Esophagus squamous epithelium (tissue), 5 donors: ENCODE measurements at regions not wholly inside any gene's neighbourhood (a gene's known extent, or its start where the extent isn't known, plus 50 kb on each side); places are given as distances from the start of the nearest gene placed in this dataset.
"Not testable (repeated sequence)": the region's sequence is repeated elsewhere in the genome, so short reads cannot be mapped to it uniquely, and the experiment has no call there.

Experiments
- DNase-seq: peaks from one replicate; lab custom pipeline; 2025; lab: John Stamatoyannopoulos, UW
- H3K27ac ChIP-seq, 4 donors: fragments of 200-600 bp; sonication (generic); one replicate each; pipeline ENCODE4 v1.5.1; 2016 to 2019; ENCODE audit warnings: mild to moderate bottlenecking in 1 of 4
- H3K27me3 ChIP-seq, 4 donors: fragments of 200-600 bp; sonication (generic); 1 replicate in 3 of 4; 2 replicates in 1 of 4; pipeline versions ENCODE4 v1.5.1 to v1.6.0; 2017 to 2021; ENCODE audit warnings: antibody characterized with exemption in 1 of 4
- H3K36me3 ChIP-seq, 3 donors: fragments of 200-600 bp; sonication (generic); one replicate each; pipeline ENCODE4 v1.5.1; 2016 to 2019
- H3K4me1 ChIP-seq, 3 donors: fragments of 200-600 bp; sonication (generic); one replicate each; pipeline ENCODE4 v1.5.1; 2017 to 2019
- H3K4me3 ChIP-seq, 4 donors: fragments of 200-600 bp; sonication (generic); 1 replicate in 3 of 4; 2 replicates in 1 of 4; pipeline ENCODE4 v1.5.1; 2016 to 2019; ENCODE audit warnings: mild to moderate bottlenecking in 2 of 4, moderate library complexity in 1 of 4
- H3K9me3 ChIP-seq, 3 donors: fragments of 200-600 bp; sonication (generic); one replicate each; pipeline ENCODE4 v1.5.1; 2016 to 2019
- POLR2A ChIP-seq, 4 donors: fragments of 450-650 bp; IDR thresholded peaks; one replicate each; pipeline ENCODE4 v1.6.1; 2017; ENCODE audit warnings: antibody characterized with exemption in 4 of 4, mild to moderate bottlenecking in 4 of 4, moderate library complexity in 3 of 4
- WGBS, 2 donors: methylation state at CpG; one replicate each; pipeline ENCODE4 v1.1.5; 2018; 5-methylcytosine and 5-hydroxymethylcytosine counted together
- intact Hi-C: fragments of 100-400 bp; cut with DNase I; formaldehyde crosslinking; loops from one replicate; pipeline ENCODE4 v1.15.0; 2022
- TF ChIP-seq, protein P1 (sequence below), 6 experiments: fragments of 450-650 bp in 4 of 6; fragments of 200-600 bp in 2 of 6; sonication (generic) in 2 of 6; IDR thresholded peaks; one replicate each; pipeline ENCODE4 v1.5.1; 2016 to 2019; ENCODE audit warnings: antibody characterized with exemption in 6 of 6, mild to moderate bottlenecking in 4 of 6, moderate library complexity in 4 of 6
- donor health status: DM: yes; HTN: yes; CAD: no.

DNA sequence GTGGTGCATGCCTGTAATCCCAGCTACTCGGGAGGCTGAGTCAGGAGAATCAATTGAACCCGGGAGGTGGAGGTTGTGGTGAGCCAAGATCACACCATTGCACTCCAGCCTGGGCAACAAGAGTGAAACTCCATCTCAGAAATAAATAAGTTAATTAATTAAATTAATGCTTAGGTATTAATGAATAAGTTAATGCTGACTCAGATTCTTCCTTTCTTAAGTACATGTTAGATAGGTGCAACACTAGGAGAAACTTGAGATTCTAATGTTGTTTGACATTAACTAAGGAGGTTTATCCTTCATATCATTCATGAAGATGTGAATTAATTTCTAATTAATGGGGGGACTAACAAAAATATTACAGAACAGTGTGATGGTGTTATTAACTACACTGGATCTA, 812.6 kb upstream of the SPRY2 start:
- no peak overlapping the region for H3K4me3 ChIP-seq
- 80% methylated on average over 2 of the region's 2 CpGs for WGBS, 2 donors
- no peaks in the 10 kb centered on the region for H3K27me3 ChIP-seq
- no peaks in the 10 kb centered on the region for H3K36me3 ChIP-seq
- H3K4me1 ChIP-seq, result no peaks in the 10 kb centered on the region
- no peak overlapping the region for H3K27ac ChIP-seq
- DNase-seq, result no peak
- no peak for TF ChIP-seq POLR2A (IDR thresholded peaks at IDR 0.05)
- TF ChIP-seq, protein P1, sequence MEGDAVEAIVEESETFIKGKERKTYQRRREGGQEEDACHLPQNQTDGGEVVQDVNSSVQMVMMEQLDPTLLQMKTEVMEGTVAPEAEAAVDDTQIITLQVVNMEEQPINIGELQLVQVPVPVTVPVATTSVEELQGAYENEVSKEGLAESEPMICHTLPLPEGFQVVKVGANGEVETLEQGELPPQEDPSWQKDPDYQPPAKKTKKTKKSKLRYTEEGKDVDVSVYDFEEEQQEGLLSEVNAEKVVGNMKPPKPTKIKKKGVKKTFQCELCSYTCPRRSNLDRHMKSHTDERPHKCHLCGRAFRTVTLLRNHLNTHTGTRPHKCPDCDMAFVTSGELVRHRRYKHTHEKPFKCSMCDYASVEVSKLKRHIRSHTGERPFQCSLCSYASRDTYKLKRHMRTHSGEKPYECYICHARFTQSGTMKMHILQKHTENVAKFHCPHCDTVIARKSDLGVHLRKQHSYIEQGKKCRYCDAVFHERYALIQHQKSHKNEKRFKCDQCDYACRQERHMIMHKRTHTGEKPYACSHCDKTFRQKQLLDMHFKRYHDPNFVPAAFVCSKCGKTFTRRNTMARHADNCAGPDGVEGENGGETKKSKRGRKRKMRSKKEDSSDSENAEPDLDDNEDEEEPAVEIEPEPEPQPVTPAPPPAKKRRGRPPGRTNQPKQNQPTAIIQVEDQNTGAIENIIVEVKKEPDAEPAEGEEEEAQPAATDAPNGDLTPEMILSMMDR (IDR thresholded peaks at IDR 0.05), result no peak
- intact Hi-C loops, result no loop called here
- no peaks in the 10 kb centered on the region for H3K9me3 ChIP-seq

- H3K4me3 ChIP-seq, result no peak overlapping the region
- intact Hi-C loops, result no loop called here
- no peaks in the 10 kb centered on the region for H3K36me3 ChIP-seq
- H3K27ac ChIP-seq, result no peak overlapping the region
- no peak for DNase-seq
- no peaks in the 10 kb centered on the region for H3K9me3 ChIP-seq
- WGBS, 2 donors, result 45 to 54% methylated on average over 2 of the region's 2 CpGs
- no peaks in the 10 kb centered on the region for H3K4me1 ChIP-seq
- TF ChIP-seq, protein P1 (IDR thresholded peaks at IDR 0.05), result no peak
- TF ChIP-seq POLR2A (IDR thresholded peaks at IDR 0.05), result no peak
- H3K27me3 ChIP-seq, result no peaks in the 10 kb centered on the region
Measured at GRCh38 chr13:81148822-81149221, 807.9 kb upstream of the SPRY2 start.

DNA sequence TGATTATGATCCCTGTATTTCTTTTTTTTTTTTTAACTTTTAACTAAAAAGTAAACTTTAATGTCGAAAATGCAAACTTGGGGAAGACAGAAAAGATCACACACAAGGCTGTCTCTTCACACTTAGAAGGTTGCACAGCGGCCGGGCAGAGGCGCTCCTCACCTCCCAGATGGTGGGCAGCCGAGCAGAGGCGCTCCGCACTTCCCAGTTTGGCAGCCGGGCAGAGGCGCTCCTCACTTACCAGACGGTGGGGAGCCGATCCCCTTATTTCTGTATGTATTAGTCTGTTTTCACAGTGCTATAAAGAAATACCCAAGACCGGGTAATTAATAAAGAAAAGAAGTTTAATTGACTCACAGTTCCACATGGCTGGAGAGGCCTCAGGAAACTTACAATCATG, 805.6 kb upstream of the SPRY2 start:
- DNase-seq, H3K27ac ChIP-seq, H3K9me3 ChIP-seq, H3K27me3 ChIP-seq, intact Hi-C loops, H3K4me1 ChIP-seq, H3K36me3 ChIP-seq, H3K4me3 ChIP-seq: not testable (repeated sequence)
- 84 to 92% methylated on average over 4 to 7 of the region's 12 CpGs for WGBS, 2 donors

GRCh38 chr13:81142306-81142999, 801.5 kb upstream of the SPRY2 start:
- Histone ChIP-seq H3K4me3 (no peak overlapping the region), H3K9me3 (no peaks in the 10 kb centered on the region), H3K36me3 (no peaks in the 10 kb centered on the region), H3K27ac (no peak overlapping the region), H3K4me1 (no peaks in the 10 kb centered on the region), H3K27me3 (no peaks in the 10 kb centered on the region)
- DNase-seq, result no peak
- intact Hi-C loops, result no loop called here
- TF ChIP-seq, protein P1 (IDR thresholded peaks at IDR 0.05), result no peak
- TF ChIP-seq POLR2A (IDR thresholded peaks at IDR 0.05), result no peak
- WGBS, 2 donors, result 58 to 71% methylated on average over 5 of the region's 5 CpGs

DNA sequence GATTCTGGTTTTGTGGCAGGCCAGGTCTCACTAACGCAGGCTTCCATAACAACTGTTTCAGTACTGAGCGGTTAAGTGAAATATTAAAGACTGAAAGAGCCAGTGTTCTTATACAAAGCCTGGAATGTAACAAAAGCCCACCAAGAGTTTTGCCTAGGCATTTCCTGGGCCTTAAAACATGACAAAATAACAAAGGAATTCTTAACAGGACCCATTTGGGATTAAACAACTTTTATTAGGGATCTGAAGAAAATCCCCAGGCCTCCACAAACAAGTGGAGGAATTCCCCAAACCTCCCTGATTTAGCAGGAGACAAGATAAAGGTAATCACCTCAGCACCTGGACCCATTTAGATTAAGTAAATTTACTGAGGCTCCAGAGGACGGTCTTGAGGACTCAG, 799.7 kb upstream of the SPRY2 start:
- 62 to 71% methylated on average over 3 of the region's 3 CpGs for WGBS, 2 donors
- H3K4me1 ChIP-seq, result no peaks in the 10 kb centered on the region
- H3K27me3 ChIP-seq, result no peaks in the 10 kb centered on the region
- TF ChIP-seq, protein P1 (IDR thresholded peaks at IDR 0.05), result no peak
- no peak for TF ChIP-seq POLR2A (IDR thresholded peaks at IDR 0.05)
- no peak overlapping the region for H3K4me3 ChIP-seq
- H3K9me3 ChIP-seq, result no peaks in the 10 kb centered on the region
- intact Hi-C loops, result no loop called here
- DNase-seq, result no peak
- no peaks in the 10 kb centered on the region for H3K36me3 ChIP-seq
- H3K27ac ChIP-seq, result no peak overlapping the region

- no peaks in the 10 kb centered on the region for H3K9me3 ChIP-seq
- whole genome bisulfite sequencing, 2 donors, result 69 to 75% methylated on average over 4 of the region's 4 CpGs
- intact Hi-C loops, result no loop called here
- no peak overlapping the region for H3K27ac ChIP-seq
- H3K36me3 ChIP-seq, result no peaks in the 10 kb centered on the region
- H3K4me3 ChIP-seq, result no peak overlapping the region
- H3K27me3 ChIP-seq, result no peaks in the 10 kb centered on the region
- TF ChIP-seq, protein P1 (IDR thresholded peaks at IDR 0.05), result no peak
- no peak for TF ChIP-seq POLR2A (IDR thresholded peaks at IDR 0.05)
- DNase-seq, result no peak
- no peaks in the 10 kb centered on the region for H3K4me1 ChIP-seq
Measured at GRCh38 chr13:81139987-81140386, 799.1 kb upstream of the SPRY2 start.
